ENCODE measurements at regions not wholly inside any gene's neighbourhood (a gene's known extent, or its start where the extent isn't known, plus 50 kb on each side); places are given as distances from the start of the nearest gene placed in this dataset.

GRCh38 chr1:222045786-222046185 is 303.9 kb upstream of the DUSP10 start:
- TF ChIP-seq FOXJ3 (CRISPR knock-in tag; IDR thresholded peaks at IDR 0.05; ENCODE audit: borderline replicate concordance) (no peak), CTCF (IDR thresholded peaks at IDR 0.05) (no peak), FOXK1 (CRISPR knock-in tag; IDR thresholded peaks at IDR 0.05) (no peak), OVOL2 (CRISPR knock-in tag; IDR thresholded peaks at IDR 0.05; ENCODE audit: borderline replicate concordance) (no peak), E2F5 (CRISPR knock-in tag; IDR thresholded peaks at IDR 0.05) (no peak)

Measured in WTC11 (cell line).